Endodermal cell (in vitro differentiated cells): ENCODE measurements at regions not wholly inside any gene's neighbourhood (a gene's known extent, or its start where the extent isn't known, plus 50 kb on each side); places are given as distances from the start of the nearest gene placed in this dataset.

Experiments
- DNase-seq: peaks from one replicate; pipeline ENCODE4 v3.0.0-alpha.2; 2017
- H3K27ac ChIP-seq: 2 replicates; pipeline ENCODE4 v1.5.1; 2013; ENCODE audit warnings: mild to moderate bottlenecking, low read depth, low read length, moderate library complexity
- H3K27me3 ChIP-seq: 2 replicates; pipeline ENCODE4 v1.6.1; 2013; ENCODE audit warnings: mild to moderate bottlenecking, low read length, moderate library complexity; ENCODE audit not compliant: insufficient read depth, control insufficient read depth, poor library complexity, severe bottlenecking
- H3K36me3 ChIP-seq: 2 replicates; pipeline ENCODE4 v1.7.0; 2013; ENCODE audit warnings: mild to moderate bottlenecking, low read length, moderate library complexity; ENCODE audit not compliant: control insufficient read depth, insufficient read depth
- H3K4me1 ChIP-seq: one replicate; pipeline ENCODE4 v1.7.0; 2013; ENCODE audit warnings: low read length; ENCODE audit not compliant: control insufficient read depth, insufficient read depth
- H3K4me3 ChIP-seq: 2 replicates; pipeline ENCODE4 v1.5.1; 2013; ENCODE audit warnings: mild to moderate bottlenecking, low read length, moderate library complexity
- H3K9ac ChIP-seq: 2 replicates; pipeline ENCODE4 v1.6.1; 2013; ENCODE audit warnings: mild to moderate bottlenecking, low read length, moderate library complexity; ENCODE audit not compliant: poor library complexity, severe bottlenecking; ENCODE audit errors: extremely low read depth
- H3K9me3 ChIP-seq: 2 replicates; pipeline ENCODE4 v1.6.1; 2013; ENCODE audit warnings: mild to moderate bottlenecking, low read length, moderate library complexity; ENCODE audit not compliant: control insufficient read depth
- H3K27ac Mint-ChIP-seq: 2 replicates; pipeline ENCODE4 v1.8.0; 2020; ENCODE audit warnings: mixed read lengths
- H3K27me3 Mint-ChIP-seq: 2 replicates; pipeline ENCODE4 v1.8.0; 2021; ENCODE audit warnings: mild to moderate bottlenecking, mixed read lengths; ENCODE audit not compliant: insufficient read depth
- H3K36me3 Mint-ChIP-seq: 2 replicates; pipeline ENCODE4 v1.8.0; 2020; ENCODE audit warnings: low read depth, mixed read lengths
- H3K4me1 Mint-ChIP-seq: 2 replicates; pipeline ENCODE4 v1.8.0; 2020; ENCODE audit warnings: mixed read lengths
- H3K4me3 Mint-ChIP-seq: 2 replicates; pipeline ENCODE4 v1.8.0; 2020; ENCODE audit warnings: mild to moderate bottlenecking, moderate library complexity, mixed read lengths
- H3K9me3 Mint-ChIP-seq: 2 replicates; pipeline ENCODE4 v1.8.0; 2020; ENCODE audit warnings: mild to moderate bottlenecking, mixed read lengths
- CTCF ChIP-seq: fragments of 200-600 bp; sonication (generic); conservative IDR thresholded peaks from 2 replicates; pipeline ENCODE4 v1.5.0; 2021; ENCODE audit warnings: antibody characterized with exemption, mild to moderate bottlenecking
- WGBS, 2 experiments: methylation state at CpG; one replicate each; pipeline versions ENCODE4 v1.1.5 to v1.1.7; 2013; ENCODE audit warnings: missing lambda C conversion rate in 2 of 2, mixed read lengths in 1 of 2; ENCODE audit not compliant: insufficient coverage in 1 of 2, insufficient read length in 1 of 2; 5-methylcytosine and 5-hydroxymethylcytosine counted together

- no peak overlapping the region for H3K9ac ChIP-seq
- H3K4me3 Mint-ChIP-seq, result no peak overlapping the region
- DNase-seq, result no peak
- H3K9me3 ChIP-seq, result peaks cover 52% of the 10 kb centered on the region
- TF ChIP-seq CTCF, result no peak
- H3K4me3 ChIP-seq, result peak overlapping the region; percentile 5
- H3K9me3 Mint-ChIP-seq, result peaks cover 37% of the 10 kb centered on the region
- H3K4me1 Mint-ChIP-seq, result peaks cover 3% of the 10 kb centered on the region
- no peak overlapping the region for H3K27ac Mint-ChIP-seq
- no peaks in the 10 kb centered on the region for H3K4me1 ChIP-seq
- H3K36me3 Mint-ChIP-seq, result peaks cover 55% of the 10 kb centered on the region
- no peak overlapping the region for H3K27ac ChIP-seq
- 100% methylated on average over 1 to 2 of the region's 2 CpGs for WGBS, 2 experiments
- peaks cover 38% of the 10 kb centered on the region for H3K36me3 ChIP-seq
- no peaks in the 10 kb centered on the region for H3K27me3 Mint-ChIP-seq
- no peaks in the 10 kb centered on the region for H3K27me3 ChIP-seq
These were observed 508.7 kb upstream of the RGS6 start for GRCh38 chr14:71423481-71423880.

GRCh38 chr14:71424941-71425340 lies 507.3 kb upstream of the RGS6 start:
- no peak overlapping the region for H3K4me3 Mint-ChIP-seq
- no peak overlapping the region for H3K9ac ChIP-seq
- no peaks in the 10 kb centered on the region for H3K4me1 ChIP-seq
- peaks cover 13% of the 10 kb centered on the region for H3K4me1 Mint-ChIP-seq
- peaks cover 38% of the 10 kb centered on the region for H3K36me3 ChIP-seq
- peaks cover 37% of the 10 kb centered on the region for H3K9me3 Mint-ChIP-seq
- TF ChIP-seq CTCF, result no peak
- H3K4me3 ChIP-seq, result peak overlapping the region; percentile 53
- no peaks in the 10 kb centered on the region for H3K27me3 Mint-ChIP-seq
- DNase-seq, result no peak
- H3K36me3 Mint-ChIP-seq, result peaks cover 51% of the 10 kb centered on the region
- H3K9me3 ChIP-seq, result peaks cover 52% of the 10 kb centered on the region
- no peaks in the 10 kb centered on the region for H3K27me3 ChIP-seq
- no peak overlapping the region for H3K27ac Mint-ChIP-seq
- H3K27ac ChIP-seq, result no peak overlapping the region

- Mint-ChIP-seq H3K4me3 (no peak overlapping the region), H3K4me1 (peaks cover 18% of the 10 kb centered on the region), H3K27me3 (no peaks in the 10 kb centered on the region), H3K9me3 (peaks cover 37% of the 10 kb centered on the region), H3K27ac (no peak overlapping the region), H3K36me3 (peaks cover 51% of the 10 kb centered on the region)
- Histone ChIP-seq H3K9me3 (peaks cover 52% of the 10 kb centered on the region), H3K27ac (no peak overlapping the region), H3K4me3 (peak overlapping the region; percentile 17), H3K9ac (no peak overlapping the region), H3K36me3 (peaks cover 38% of the 10 kb centered on the region), H3K4me1 (no peaks in the 10 kb centered on the region), H3K27me3 (no peaks in the 10 kb centered on the region)
- TF ChIP-seq CTCF, result no peak
- 97% methylated on average over 2 of the region's 2 CpGs; no CpG with 5 or more reads in 1 of the 2 experiments for WGBS, 2 experiments
- no peak for DNase-seq
These were observed 506.2 kb upstream of the RGS6 start for GRCh38 chr14:71426001-71426400.
